Amniotic stem cell (primary cell): ENCODE measurements at regions not wholly inside any gene's neighbourhood (a gene's known extent, or its start where the extent isn't known, plus 50 kb on each side); places are given as distances from the start of the nearest gene placed in this dataset.
"Not testable (repeated sequence)": the region's sequence is repeated elsewhere in the genome, so short reads cannot be mapped to it uniquely, and the experiment has no call there.

ENCODE experiments used
- DNase-seq: peaks from one replicate; lab custom pipeline; 2025; lab: John Stamatoyannopoulos, UW

DNA sequence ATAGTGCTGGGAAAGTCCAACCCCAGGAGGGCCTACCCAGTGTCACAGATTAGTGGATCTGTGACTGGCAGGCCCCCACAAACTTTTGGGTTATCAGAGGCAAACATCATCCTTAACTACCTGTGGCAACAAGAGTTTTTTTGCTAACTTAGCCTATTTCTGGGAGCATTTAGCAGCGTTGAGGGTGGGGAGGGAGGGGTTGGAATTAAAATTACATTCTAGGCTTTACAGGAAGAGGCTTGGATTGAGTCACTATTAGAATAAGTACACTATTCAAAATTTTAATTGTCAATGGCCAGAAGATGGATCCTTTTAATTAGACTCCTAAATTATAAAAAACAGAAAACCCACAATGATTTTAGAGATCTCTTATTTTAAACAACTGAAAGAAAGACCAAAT, 267.9 kb upstream of the NPSR1 start:
- DNase-seq, result no peak

DNA sequence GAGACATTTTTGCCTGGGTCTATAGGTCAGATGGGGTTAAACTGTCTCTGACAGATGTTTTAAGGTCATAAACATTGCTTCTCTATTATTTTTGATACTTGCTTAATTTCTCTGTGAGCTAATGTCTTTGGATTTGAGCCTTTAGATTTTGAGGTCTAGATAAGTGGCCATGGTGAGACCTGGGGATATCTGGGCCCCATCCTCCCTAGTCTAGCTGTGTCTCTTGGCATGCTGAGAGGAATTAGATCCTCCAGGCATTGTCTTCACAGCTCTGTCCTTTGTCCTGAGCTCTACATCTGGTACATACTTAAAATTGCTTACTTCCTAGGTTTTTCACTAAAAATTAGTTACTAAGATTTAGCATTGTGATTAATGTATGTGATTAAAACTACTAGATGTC, 265.0 kb upstream of the NPSR1 start:
- no peak for DNase-seq

DNA sequence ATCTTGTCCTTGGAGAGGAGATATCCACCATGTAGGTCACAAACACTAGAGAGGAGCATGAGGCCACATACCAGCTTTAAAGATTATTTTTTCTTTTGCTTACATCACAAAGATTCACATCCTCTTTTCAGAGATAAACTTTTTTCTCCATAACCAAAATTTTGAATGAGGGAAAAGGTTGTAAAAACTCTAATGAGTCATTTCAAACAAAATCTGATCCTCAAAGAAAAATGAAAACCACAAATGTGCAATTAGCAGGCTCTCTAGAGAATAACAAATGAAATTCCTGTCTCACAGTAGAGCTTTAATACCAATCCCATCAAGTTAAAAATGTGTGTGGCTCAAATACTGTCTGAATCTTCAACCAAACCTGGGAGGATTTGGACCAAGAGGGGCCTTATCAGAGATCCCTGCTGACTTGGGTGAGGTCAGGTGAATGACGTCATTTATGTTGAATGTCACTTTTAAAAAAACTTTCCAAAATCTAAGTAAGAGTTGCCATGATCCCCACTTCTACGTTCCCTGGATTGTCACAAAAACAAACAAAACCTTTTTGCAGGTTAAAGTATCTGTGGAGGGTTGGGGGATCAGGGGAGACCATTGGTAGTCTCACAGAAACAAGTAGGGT, 261.5 kb upstream of the NPSR1 start:
- no peak for DNase-seq

DNA sequence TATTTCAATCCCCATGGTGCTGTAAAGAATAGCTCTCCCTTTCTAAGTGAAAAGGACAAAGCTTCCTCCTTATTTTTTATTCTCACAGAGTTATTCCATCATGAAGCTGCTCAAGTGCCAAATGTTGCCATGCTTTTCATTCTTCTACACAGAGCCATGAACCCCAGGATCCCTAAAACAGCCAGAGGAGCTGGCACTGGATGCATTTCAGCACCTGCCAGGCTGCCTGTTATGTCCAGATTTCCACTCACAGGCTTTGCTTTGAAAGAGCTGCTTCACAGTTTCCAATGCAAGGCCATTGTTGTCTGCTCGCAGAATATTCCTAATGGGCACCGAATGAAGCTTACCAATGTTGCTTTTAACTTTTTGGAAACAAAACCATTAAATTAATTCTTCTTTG, 256.2 kb upstream of the NPSR1 start:
- DNase-seq, result no peak

DNA sequence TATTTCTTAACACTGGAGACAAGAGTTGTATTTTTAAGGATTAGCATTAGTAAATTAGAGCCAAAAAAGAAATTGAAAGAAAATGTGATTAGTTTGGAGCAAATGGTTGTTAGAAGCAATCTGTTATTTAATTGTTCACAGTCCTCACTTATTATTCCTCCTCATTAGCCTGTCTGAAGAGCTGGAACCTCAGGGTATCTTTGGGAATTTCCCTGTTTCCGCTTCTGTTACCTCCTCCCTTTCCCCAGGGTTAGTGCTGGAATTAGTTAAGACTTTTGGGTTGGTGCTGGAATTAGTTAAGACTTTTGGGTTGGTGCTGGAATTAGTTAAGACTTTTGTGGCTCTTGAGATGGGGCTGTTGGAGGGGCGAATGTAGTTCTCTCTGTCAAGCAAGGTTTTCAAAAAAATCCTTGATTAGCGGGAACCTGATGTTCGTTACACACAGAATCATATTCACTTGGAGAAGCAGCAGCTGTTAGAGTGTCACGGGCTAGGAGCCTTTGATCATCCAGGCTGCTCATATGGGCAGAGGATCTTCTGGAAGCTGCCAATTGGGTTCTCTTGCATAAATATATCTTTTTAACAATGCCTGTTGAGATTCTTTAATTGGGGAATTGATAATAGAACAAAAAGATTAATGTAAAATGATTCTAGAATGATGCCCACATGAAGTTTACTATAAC, 251.0 kb upstream of the NPSR1 start:
- no peak for DNase-seq

DNA sequence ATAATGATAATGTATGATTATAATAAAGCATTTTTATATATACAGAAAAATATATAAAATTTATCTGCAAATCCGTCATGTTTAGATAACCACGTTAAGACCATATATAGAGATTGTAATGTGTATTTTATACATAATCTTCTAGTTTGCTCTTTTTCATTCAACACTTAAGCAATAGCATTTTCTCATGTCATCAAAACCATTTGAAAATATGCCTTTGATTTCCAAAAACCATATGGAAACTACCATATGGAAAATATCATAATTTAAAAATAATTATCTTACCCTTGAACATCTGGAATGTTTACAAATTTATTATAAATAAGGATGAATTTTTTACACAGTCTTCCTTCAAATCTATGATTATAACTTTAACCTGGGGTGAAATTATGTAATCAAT, 250.4 kb upstream of the NPSR1 start:
- DNase-seq, result no peak

DNA sequence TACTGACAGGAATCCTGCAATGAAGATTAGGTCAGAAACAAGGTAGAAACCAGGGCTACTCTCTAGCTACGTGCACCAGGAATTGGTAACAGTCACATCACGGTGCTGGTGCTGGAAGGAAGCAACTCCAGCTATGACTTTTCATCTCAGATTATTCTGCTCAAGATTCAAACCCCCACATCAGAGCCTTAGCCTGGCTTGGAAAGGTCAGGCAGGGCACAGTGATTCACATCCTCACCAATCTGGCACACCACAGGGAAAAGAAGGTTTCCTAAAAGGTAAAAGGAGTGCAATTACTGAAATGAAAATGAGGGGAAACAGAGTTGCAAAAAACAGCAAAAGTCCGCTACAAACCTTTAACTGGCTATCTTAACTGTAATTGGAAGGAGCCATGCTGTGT, 240.2 kb upstream of the NPSR1 start:
- DNase-seq, result no peak

DNA sequence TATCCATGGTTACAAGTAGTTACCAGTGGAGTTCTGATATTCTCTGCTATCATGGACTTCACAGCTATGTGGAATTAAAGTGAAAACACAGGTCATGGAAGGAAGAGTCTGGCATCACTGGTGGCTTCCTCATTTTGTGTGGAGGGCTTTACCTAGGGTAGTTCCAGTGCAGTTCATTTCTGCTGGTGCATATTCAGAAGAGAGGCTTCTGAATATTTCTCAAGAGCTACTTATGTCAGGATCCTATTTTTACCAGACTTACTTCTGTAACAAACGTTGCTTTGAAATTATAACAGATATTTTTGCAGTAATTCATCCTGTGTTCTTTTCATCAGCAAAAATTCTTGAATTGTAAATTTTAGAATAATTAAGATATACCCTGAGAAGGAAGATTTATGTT, 236.5 kb upstream of the NPSR1 start:
- DNase-seq, result no peak

DNA sequence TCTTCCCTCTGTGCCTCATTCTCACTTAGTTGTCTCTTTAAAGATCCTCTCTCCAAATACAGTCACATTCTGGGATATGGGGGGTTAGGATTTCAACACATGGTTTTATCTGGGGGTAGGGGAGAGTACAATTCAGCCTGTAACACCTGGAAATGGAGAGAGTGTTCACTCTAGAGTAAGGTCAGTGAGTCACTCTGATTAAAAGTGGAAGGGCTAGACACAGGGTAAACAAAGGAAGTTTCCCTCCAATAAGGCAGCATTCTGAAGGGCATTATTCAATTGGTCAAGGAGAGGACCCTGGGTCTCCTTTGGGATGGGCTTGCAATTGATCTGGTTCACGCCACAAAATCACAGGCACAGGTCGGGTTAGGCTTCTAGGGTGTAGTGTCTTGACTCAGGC, 232.8 kb upstream of the NPSR1 start:
- no peak for DNase-seq

DNA sequence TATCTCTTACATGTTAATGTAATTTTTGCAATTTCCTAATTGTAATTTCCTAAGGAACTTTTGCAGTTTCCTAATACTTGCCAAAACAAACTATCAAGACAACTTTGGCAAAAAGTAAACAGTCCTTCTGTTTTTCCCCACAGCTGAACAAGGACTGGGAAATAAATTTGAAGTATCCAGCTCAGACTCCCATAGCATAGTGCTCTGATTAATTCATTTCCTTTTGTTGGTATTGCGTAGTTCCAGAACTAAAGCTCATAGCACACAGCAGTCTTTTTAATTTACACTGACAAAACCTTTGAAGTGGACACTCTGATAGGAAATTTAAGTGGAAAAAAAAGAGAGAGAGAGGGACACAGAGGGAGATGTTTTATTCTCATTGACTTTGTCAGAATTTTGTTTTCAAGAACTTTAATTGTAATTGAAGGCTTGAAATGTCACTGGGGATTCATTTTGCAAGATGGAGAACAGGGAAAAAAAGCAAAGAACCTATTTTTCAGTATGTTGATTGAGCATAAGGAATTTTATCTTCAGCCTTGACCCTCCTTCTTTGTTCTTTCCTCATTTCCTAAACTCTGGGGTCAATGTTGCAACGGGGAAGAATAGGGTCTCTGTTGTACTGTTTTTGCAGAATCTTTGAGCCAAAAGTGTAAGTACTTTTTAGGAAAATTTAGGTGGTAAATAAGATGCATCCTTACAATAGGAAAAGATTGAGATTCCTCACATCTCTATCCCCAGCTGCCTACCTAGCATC, 232.2 kb upstream of the NPSR1 start:
- DNase-seq, result no peak

DNA sequence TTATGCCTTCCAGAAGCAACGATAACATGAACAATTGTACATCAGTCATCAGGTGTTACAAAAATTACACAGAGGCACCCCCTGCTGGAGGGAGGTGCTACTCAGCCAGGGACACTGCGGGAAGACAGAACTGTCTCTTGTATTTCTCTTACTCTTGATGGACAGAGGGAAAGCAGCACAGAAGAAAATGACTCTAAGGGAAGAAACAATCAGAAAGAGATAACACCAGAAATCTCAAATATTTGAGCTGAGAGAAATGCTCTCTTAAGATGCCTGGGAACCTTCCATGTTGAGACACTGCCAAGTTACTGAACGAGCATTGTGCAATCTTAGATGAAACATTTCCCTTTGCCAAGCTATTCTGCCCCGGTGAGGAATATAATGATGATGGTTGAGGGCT, 227.6 kb upstream of the NPSR1 start:
- peak; percentile 27 for DNase-seq

DNA sequence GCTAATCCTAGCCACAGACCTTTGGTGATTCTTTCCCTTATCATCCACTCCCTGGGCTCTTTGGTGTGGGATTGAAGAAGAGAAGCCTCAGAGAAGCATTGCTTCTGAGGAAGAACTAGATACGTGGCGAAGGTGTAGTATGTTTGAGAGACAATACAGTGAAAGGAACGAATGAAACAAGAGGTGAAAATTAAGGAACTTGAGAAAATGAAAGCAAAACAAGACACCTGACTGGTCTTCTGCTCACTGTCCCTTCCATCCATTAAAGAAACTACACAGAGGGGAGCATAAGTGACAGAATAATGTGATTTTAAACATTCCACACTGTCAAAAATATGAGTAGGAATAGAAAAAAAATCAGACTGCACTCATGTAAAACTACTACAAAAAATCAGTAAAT, 219.6 kb upstream of the NPSR1 start:
- DNase-seq, result no peak

DNA sequence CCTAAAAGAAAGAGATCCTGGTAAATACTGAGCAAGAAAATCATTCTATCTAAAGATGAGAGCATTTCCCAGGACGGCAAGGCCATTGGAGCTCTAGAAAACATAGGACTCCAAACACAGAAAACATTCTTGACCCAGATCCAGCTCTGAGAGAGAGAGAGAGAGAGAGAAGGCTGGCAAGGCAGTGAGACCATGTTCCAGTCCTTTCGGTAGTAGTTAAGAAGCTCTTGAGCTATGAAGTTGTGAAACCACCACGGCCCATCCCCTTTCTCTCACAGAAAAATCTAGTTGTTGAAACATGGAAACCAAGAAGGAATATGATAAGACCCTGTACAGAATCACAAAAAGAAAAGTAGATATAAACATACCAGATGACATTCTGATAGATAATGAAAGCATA, 212.4 kb upstream of the NPSR1 start:
- no peak for DNase-seq

DNA sequence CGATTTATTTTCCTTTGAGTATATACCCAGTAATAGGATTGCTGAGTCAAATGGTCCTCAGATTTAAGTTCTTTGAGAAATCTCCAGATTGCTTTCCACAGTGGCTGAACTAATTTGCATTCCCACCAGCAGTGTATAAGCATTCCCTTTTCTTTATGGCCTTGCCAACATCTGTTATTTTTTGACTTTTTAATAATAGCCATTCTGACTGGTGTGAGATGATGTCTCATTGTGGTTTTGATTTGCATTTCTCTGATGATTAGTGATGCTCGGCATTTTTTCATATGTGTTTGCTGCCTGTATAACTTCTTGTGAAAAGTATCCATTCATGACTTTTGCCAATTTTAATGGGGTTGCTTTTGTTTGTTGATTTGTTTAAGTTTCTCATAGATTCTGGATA, 209.5 kb upstream of the NPSR1 start:
- not testable (repeated sequence) for DNase-seq

DNA sequence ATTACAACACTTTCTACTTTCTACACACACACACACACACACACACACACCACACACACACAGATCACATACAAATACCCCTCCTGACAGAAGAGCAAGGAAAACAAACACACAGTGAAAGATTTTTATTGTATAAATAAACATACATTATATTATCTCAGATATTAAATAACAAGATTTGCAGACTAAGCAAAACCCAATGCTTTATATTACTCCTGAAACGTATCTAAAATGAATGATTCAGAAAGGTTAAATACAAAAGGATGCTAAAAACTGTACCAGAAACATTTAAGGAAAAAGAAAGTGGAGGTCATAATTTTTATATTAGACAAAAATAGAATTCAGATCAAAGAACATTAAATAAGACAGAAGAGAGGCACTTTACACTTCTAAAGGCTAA, 208.3 kb upstream of the NPSR1 start:
- DNase-seq, result no peak

DNA sequence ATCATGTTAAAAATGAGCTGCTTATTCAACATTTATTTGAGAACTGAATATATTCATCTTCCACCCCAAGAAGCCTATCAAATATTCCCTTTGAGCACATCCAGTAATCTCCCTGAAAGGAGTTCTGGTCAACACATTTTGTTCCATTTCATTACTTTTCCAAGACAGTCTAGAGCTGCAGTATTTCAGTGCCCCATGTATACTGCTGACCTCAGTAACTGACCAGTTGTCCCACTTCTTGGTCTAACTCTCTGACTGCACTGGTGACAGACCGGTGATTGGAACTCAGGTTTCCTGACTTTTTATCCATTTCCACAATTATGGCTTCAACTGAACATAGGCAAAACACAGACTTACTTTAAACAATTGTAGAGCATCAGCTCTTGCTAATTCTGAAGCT, 206.8 kb upstream of the NPSR1 start:
- no peak for DNase-seq

DNA sequence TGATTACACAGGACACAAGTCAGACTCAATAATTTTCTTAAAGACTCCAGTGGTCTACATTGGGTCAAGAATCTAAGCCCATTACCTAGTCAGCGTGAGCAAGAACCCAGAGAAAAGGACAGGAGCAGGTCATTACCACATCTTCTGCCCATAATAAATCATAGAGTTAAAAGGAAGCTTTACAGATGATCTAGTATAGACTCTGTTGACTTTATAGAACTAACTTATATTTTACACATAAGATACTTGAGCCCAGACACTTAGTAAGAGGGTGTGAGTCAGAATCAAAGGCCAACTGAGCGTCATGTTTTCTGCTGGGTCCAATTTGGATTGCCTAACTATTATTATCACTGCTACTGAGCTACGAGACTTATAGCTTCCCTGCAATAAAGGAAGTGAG, 206.1 kb upstream of the NPSR1 start:
- no peak for DNase-seq

DNA sequence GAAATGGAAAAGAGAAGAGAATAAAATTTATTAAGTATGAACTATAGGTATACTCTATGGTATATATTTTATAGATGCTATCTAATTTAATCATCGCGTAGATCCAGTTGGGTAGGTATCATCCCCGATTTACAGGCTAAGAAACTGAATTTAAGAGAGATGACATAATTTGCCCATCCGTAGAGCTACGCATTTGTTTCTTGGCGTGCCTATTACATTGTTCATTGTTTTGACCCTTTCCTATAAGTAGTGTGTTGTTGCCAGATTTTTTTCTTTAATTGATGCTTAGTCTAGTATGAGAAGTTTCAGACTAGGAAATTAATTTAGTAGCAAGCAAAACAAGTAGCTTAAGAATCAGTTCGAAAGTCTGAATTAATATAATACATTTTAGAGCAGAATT, 205.7 kb upstream of the NPSR1 start:
- DNase-seq, result no peak

DNA sequence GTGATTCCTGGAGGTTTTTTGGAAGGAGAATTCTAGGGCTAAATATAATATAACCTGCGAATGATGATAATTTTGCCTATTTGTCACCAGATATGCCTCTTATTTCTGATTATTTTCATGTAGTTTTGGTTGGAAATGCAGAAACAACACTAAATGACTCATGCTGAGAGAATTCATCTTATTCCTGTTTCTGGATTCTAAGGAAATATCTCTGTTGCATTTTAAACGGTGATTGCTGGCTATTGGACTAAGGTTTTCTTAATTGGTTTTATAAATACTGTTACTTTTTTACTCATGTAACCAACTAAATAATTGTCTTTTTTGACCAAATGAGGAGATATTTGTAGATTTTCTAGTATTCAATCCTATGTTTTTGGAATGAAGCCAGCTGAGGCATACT, 204.9 kb upstream of the NPSR1 start:
- peak; percentile 13 for DNase-seq

DNA sequence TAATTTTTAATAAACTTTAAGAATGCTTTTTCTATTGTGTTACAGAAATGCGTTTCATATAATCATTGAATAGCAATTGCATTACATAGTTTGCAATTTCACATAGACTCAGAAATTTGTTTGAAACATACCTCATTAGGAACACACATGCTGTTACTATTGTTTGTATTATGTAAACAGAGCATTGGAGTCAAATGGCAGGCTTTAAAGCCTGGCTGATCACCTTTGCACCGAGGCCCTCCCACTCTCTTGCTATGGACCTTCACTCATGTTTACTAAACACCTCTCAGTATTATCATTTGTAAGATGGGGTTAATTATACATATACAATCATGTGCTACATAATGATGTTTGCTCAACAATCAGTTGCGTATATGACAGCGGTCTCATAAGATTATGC, 203.6 kb upstream of the NPSR1 start:
- no peak for DNase-seq

DNA sequence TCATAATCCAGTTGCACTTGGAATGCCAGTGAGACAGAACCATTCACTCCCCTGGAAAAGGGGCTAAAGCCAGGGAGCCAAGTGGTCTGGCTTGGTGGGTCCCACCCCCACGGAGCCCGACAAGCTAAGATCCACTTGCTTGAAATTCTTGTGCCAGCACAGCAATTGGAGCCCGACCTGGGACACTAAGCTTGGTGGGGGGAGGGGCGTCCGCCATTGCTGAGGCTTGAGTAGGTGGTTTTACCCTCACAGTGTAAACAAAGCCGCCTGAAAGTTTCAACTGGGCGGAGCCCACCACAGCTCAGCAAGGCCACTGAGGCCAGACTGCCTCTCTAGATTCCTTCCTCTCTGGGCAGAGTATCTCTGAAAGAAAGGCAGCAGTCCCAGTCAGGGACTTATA, 200.7 kb upstream of the NPSR1 start:
- no peak for DNase-seq

DNA sequence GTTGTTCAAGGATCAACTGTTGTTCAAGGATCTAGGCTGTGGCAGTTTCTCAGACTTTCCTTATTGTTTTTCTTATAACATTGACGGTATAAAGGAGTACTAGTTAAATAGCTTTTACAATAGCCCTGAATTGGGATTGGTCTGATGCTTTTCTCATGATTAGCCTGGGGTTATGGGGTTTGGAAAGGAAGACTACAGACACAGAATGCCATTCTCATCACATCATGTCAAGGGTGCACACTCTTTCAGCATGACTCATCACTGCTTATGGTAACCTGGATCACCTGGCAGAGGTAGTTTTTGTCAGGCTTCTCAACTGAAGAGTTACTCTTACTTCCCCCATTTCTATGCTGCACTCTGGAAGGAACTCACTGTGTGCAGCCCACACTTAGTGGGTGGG, 194.2 kb upstream of the NPSR1 start:
- DNase-seq, result no peak

DNA sequence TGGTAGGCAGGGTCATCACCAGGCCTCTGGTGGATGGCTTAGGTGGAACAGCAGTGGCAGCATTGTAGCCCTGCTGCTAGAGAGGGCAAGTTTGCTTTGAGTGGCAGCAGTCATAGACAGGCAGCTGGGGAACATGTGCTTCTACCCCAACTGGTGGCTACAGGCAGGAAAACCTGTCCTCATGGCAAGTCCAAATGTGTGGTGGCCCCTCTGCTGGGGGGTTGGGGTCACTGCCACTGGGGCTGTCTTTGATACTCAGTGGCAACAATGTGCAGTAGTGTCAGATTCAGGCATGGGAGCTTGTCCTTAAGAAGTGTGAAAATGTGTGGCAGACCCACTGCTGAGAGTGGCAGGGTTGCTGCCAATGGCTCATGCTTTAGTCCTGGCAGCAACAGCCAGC, 186.2 kb upstream of the NPSR1 start:
- no peak for DNase-seq

DNA sequence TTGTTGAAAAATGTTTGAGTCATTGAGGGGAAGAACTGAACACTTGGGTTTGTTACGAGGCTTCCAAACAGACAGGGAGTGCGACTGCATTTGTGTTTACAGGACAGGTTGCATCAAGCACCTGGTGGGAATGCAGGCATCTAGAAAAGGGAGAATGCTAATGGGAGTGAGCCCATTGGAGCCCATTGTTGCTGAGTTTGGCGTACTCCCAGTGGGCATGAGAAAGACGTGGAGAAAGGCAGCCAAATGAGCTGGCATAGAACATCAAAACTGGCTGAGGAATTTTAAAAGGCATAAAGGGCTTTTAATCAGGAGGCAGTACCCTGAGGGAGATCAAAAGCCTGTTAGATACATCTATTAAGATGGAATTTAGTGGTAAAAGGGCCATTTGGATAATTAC, 171.6 kb upstream of the NPSR1 start:
- no peak for DNase-seq
